Mucosa of descending colon (tissue), 3 donors: ENCODE measurements at regions not wholly inside any gene's neighbourhood (a gene's known extent, or its start where the extent isn't known, plus 50 kb on each side); places are given as distances from the start of the nearest gene placed in this dataset.

Experiments used
- ATAC-seq: fragments of 200-7000 bp; cut with Tn5 transposase; one replicate; pipeline ENCODE4 v1.9.1; 2020; ENCODE audit warnings: mild to moderate bottlenecking, moderate library complexity
- DNase-seq, 3 donors: peaks; one replicate each; pipeline ENCODE4 v3.0.0-alpha.2; 2020
- H3K36me3 ChIP-seq: fragments of 200-600 bp; one replicate; pipeline ENCODE4 v1.8.0; 2021; ENCODE audit warnings: low read depth, mild to moderate bottlenecking
- H3K4me1 ChIP-seq: fragments of 200-600 bp; one replicate; pipeline ENCODE4 v1.8.0; 2021; ENCODE audit warnings: low read depth, mild to moderate bottlenecking
- H3K4me3 ChIP-seq: fragments of 200-600 bp; one replicate; pipeline ENCODE4 v1.8.0; 2021; ENCODE audit warnings: mild to moderate bottlenecking
- H3K9me3 ChIP-seq: fragments of 200-600 bp; one replicate; pipeline ENCODE4 v1.8.0; 2021; ENCODE audit warnings: mild to moderate bottlenecking
- CTCF ChIP-seq: fragments of 200-600 bp; IDR thresholded peaks from one replicate; pipeline ENCODE4 v1.8.0; 2022; ENCODE audit warnings: antibody characterized with exemption, mild to moderate bottlenecking
- intact Hi-C, 2 donors: fragments of 100-400 bp; cut with DNase I in 1 of 2; cut with micrococcal nuclease in 1 of 2; formaldehyde crosslinking; loops; one replicate each; pipeline versions ENCODE4 v1.11.0 to v1.11.1; 2022; cut with DNase I, micrococcal nuclease
- donor health status: DM: no; HTN: no; CAD: no; lungs with moderate emphysema.
- donor health status: DM: no; HTN: no; CAD: no.
- donor health status: DM: no; HTN: yes; CAD: no.

DNA sequence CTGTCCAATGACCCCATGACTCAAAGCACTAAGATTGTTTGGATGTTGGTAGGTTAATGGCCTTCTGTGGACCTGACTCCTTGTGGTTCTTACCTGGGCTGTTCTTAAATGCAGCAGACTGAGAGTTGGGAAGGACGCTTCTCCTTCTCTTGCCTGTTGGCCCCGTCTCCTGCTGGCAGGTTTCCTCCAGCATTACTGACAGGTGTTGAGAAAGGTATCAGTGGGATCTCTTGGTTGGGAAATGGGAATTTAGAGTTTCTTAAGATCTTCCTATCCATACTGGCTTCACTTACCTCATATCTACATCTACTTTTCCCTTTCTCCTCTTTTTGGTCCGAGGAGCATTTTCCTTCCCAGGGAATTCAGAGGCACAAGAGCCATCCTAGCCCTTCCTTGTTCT, 57.9 kb downstream of the TET3 start:
- Histone ChIP-seq H3K4me3 (no peak overlapping the region), H3K4me1 (no peaks in the 10 kb centered on the region), H3K36me3 (no peaks in the 10 kb centered on the region), H3K9me3 (no peaks in the 10 kb centered on the region)
- TF ChIP-seq CTCF: no peak
- ATAC-seq (no peak), DNase-seq (no peak)
- intact Hi-C loops: no loop called here

DNA sequence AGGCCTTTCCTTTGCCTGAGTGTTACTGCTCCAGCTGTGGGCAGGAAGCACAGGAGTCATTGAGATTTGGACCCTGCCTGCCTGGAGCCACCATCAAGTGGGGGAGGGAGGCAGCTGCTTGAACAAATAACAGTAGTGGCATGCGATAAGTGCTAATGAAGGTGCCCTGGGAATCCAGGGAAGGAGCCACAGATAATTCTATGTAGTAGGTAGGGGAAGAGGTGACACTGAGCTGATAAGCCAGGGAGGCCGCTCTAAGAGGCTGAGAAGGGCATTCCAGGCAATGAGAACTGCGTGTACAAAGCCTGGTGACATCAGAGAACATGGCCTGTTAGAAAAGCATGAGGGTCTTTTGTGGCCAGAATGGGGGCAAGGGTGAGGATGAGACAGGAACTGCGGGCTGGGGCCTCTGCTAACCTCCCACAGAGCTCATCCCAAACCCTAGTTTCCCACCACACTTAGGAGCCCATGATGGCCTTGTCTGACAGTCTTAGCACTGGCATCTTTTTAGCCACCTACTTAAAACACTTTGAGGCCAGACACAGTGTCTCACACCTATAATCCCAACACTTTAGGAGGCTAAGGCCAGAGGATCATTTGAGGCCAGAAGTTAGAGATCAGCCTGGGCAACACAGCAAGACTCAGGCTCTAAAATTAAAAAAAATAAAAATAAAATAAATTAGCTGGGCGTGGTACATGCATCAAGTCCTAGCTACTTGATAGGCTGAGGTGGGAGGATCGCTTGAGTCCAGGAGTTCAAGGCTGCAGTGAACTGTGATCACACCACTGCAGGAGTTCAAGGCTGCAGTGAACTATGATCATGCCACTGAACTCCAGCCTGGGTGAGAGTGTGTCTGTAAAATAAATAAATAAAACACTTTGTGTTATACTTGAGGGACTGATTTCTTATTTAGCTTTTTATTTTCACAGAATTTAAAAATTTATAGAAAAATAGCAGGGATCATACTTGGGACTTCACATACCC, 58.9 kb downstream of the TET3 start:
- Histone ChIP-seq H3K36me3 (no peaks in the 10 kb centered on the region), H3K4me3 (no peak overlapping the region), H3K9me3 (no peaks in the 10 kb centered on the region), H3K4me1 (no peaks in the 10 kb centered on the region)
- intact Hi-C loops: no loop called here
- ATAC-seq: peak; percentile 37
- no peak for DNase-seq
- no peak for TF ChIP-seq CTCF

- Histone ChIP-seq H3K4me3 (no peak overlapping the region), H3K9me3 (no peaks in the 10 kb centered on the region), H3K36me3 (no peaks in the 10 kb centered on the region), H3K4me1 (no peaks in the 10 kb centered on the region)
- DNase-seq: no peak
- no peak for ATAC-seq
- intact Hi-C loops: no loop called here
- no peak for TF ChIP-seq CTCF
These were observed 60.3 kb downstream of the TET3 start for GRCh38 chr2:74044999-74045398.

- no peaks in the 10 kb centered on the region for H3K9me3 ChIP-seq
- no peaks in the 10 kb centered on the region for H3K36me3 ChIP-seq
- intact Hi-C loops: no loop called here
- no peak for ATAC-seq
- DNase-seq: no peak
- TF ChIP-seq CTCF: no peak
- no peak overlapping the region for H3K4me3 ChIP-seq
- H3K4me1 ChIP-seq: no peaks in the 10 kb centered on the region
These were observed 60.7 kb downstream of the TET3 start for GRCh38 chr2:74045454-74045853.

- ATAC-seq: no peak
- no peak for DNase-seq
- H3K9me3 ChIP-seq: no peaks in the 10 kb centered on the region
- no peaks in the 10 kb centered on the region for H3K4me1 ChIP-seq
- intact Hi-C loops: no loop called here
- H3K4me3 ChIP-seq: no peak overlapping the region
- no peak for TF ChIP-seq CTCF
- H3K36me3 ChIP-seq: no peaks in the 10 kb centered on the region
These were observed 61.7 kb downstream of the TET3 start for GRCh38 chr2:74046441-74046840.
